Nephron (organoid): ENCODE measurements at regions not wholly inside any gene's neighbourhood (a gene's known extent, or its start where the extent isn't known, plus 50 kb on each side); places are given as distances from the start of the nearest gene placed in this dataset.

ENCODE experiments used
- H3K27ac Mint-ChIP-seq, 3 experiments: 2 replicates each; pipeline ENCODE4 v1.8.0; 2020; ENCODE audit warnings: mixed read lengths in 3 of 3, mild to moderate bottlenecking in 2 of 3, moderate library complexity in 1 of 3
- H3K27me3 Mint-ChIP-seq: 2 replicates; pipeline ENCODE4 v1.8.0; 2021; ENCODE audit warnings: low read depth, mild to moderate bottlenecking, moderate library complexity, mixed read lengths
- H3K36me3 Mint-ChIP-seq: 2 replicates; pipeline ENCODE4 v1.8.0; 2020; ENCODE audit warnings: low read depth, mixed read lengths
- H3K4me1 Mint-ChIP-seq: 2 replicates; pipeline ENCODE4 v1.8.0; 2020; ENCODE audit warnings: mixed read lengths
- H3K4me3 Mint-ChIP-seq, 3 experiments: 2 replicates each; pipeline ENCODE4 v1.8.0; 2020; ENCODE audit warnings: mild to moderate bottlenecking in 3 of 3, mixed read lengths in 3 of 3, moderate library complexity in 2 of 3
- H3K9me3 Mint-ChIP-seq: 2 replicates; pipeline ENCODE4 v1.8.0; 2020; ENCODE audit warnings: mixed read lengths
- CTCF ChIP-seq, 3 experiments: fragments of 200-600 bp; sonication (generic); IDR thresholded peaks; one replicate each; pipeline ENCODE4 v1.5.0; 2021; ENCODE audit warnings: antibody characterized with exemption in 3 of 3; ENCODE audit not compliant: unreplicated experiment in 3 of 3

DNA sequence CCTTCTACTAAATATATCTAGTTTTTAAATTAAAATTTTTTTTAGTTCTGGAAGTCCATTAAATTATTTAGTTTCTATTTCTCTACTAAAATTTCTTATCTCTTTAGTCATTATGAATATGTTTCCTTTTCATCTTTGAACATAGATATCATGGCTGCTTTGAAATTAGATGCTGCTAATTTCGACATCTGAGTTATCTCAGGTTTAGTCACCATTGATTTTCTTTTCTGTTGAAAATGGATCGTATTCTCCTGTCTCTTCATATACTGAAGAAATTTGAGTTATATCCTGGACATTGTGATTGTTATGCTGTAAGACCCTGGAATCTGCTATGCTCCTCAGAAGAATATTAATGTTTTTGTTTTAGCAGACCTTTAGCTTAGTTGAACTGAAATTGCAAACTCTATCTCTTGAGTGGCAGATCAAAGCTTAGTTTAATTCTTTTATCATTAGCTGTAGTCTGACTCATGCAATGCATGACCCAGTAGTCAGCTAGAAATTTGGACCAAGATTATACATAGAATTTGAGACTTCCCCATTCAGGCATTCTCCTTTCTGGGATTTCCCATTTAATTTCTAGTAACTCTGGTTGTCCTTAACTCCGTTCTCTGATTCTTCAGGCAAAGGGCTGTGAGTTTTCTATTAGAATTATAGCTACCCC, 439.8 kb upstream of the IL12A start:
- peaks cover 1% of the 10 kb centered on the region for H3K9me3 Mint-ChIP-seq
- no peaks in the 10 kb centered on the region for H3K27me3 Mint-ChIP-seq
- no peaks in the 10 kb centered on the region for H3K4me1 Mint-ChIP-seq
- H3K4me3 Mint-ChIP-seq: no peak overlapping the region
- H3K27ac Mint-ChIP-seq: no peak overlapping the region
- TF ChIP-seq CTCF (IDR thresholded peaks at IDR 0.05; ENCODE audit: unreplicated experiment in 3 of 3): no peak
- no peaks in the 10 kb centered on the region for H3K36me3 Mint-ChIP-seq

DNA sequence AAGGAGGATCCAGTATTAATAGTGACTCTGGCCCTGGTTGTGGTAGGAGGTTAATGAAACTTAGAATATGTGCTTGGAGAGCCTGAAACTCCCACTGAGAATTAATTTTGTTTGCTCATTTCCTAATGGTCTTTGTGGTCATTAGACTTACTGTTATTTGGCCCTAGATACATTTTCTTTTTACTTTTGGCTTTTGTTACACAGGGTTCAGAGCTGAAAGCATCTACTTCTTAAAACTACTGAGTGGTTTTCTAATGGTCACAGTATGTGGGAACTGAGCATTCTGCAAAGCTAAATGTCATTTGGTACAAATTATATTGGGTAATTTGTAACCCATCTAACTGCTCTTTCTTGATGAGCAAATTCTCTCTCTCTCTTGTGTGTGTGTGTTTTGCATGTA, 433.4 kb upstream of the IL12A start:
- TF ChIP-seq CTCF (IDR thresholded peaks at IDR 0.05; ENCODE audit: unreplicated experiment in 3 of 3): no peak
- H3K9me3 Mint-ChIP-seq: no peaks in the 10 kb centered on the region
- no peak overlapping the region for H3K27ac Mint-ChIP-seq
- H3K4me3 Mint-ChIP-seq: no peak overlapping the region
- H3K4me1 Mint-ChIP-seq: no peaks in the 10 kb centered on the region
- no peaks in the 10 kb centered on the region for H3K27me3 Mint-ChIP-seq
- no peaks in the 10 kb centered on the region for H3K36me3 Mint-ChIP-seq

GRCh38 chr3:159559771-159560170, 428.9 kb upstream of the IL12A start:
- Mint-ChIP-seq H3K27me3 (peaks cover 4% of the 10 kb centered on the region), H3K4me3 (no peak overlapping the region)
- TF ChIP-seq CTCF (IDR thresholded peaks at IDR 0.05; ENCODE audit: unreplicated experiment in 3 of 3): no peak

DNA sequence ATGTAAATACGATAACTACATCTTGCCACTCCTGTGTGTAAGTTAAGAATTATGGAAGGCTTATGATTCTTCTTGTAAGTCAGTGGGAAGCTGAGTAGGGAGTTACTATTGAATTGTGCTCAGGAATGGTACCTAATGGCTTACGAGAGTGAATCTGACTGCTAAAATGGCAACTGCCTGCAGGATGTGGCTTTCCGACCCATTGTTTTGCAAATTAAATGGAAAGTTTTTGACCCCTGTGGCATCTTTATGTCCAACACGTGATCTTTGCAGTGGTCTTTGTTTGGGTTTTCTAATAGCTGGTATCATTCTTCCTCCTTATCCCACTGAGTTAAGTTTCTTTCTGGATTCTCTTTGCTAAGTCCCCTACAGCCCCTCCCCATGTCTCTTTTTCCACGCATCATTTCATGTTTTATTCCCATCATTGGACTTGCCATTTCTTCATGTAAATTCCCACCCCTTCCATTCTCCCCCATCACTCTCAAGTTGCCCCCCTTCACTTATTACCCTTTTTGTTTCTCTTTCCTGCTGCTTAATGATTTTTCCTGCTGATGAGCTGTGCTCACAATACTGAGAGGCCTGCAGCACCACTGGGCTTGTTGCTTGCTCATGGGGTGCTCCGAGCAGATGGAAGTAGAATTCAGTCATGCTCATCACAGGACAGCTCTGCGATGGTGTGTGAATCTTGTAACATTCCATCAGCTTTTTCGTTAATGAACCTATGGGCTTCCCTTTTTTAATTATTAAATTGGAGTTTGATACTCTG, 428.2 kb upstream of the IL12A start:
- Mint-ChIP-seq H3K27ac (peak overlapping the region in 1 of 3 experiments; percentile 16), H3K9me3 (no peaks in the 10 kb centered on the region), H3K4me1 (no peaks in the 10 kb centered on the region), H3K4me3 (no peak overlapping the region), H3K27me3 (peaks cover 4% of the 10 kb centered on the region), H3K36me3 (no peaks in the 10 kb centered on the region)
- TF ChIP-seq CTCF (IDR thresholded peaks at IDR 0.05; ENCODE audit: unreplicated experiment in 3 of 3): no peak

More at GRCh38 chr3:159559771-159560170, 428.9 kb upstream of the IL12A start:
- Mint-ChIP-seq H3K4me1 (no peaks in the 10 kb centered on the region), H3K27ac (no peak overlapping the region), H3K36me3 (no peaks in the 10 kb centered on the region), H3K9me3 (no peaks in the 10 kb centered on the region)

DNA sequence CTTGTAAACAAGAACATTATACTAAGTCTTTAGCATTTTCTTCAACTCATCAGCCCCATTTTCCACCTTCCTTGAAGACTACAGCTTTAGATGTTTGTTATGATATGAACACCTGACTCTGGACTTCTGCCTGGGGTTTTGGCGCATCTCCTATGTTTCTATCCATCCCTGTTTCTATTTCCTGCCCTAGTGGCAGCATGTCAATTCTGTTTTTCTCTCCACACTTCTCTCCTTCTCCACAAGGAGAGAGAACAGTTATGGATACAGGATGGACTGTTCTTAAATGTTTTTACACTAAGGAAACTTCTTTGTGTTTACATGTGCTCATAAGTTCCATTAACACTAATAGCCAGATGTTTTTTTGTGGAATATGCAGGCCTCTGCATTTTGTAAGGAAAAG, 423.3 kb upstream of the IL12A start:
- no peak for TF ChIP-seq CTCF (IDR thresholded peaks at IDR 0.05; ENCODE audit: unreplicated experiment in 3 of 3)
- no peaks in the 10 kb centered on the region for H3K4me1 Mint-ChIP-seq
- H3K9me3 Mint-ChIP-seq: no peaks in the 10 kb centered on the region
- H3K36me3 Mint-ChIP-seq: no peaks in the 10 kb centered on the region
- no peak overlapping the region for H3K27ac Mint-ChIP-seq
- peaks cover 4% of the 10 kb centered on the region for H3K27me3 Mint-ChIP-seq
- no peak overlapping the region for H3K4me3 Mint-ChIP-seq

DNA sequence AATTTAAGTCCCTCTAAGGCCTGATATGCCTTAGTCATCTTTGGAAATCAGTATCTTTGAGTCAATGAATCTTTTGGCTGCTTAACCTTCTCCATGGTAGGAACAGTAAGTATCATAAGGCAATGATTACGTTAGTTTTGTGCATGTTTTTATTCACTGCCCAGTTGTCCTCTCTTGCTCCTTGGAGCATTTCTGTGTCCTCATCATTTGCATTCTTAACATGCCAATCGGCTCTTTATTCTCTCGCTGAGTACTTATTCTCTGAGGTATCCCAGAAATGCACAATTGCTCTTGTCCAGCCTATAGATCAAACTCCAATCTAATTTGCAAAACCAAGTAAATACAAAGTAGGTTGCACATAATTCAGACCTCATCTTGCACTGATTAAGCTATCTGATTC, 405.0 kb upstream of the IL12A start:
- no peaks in the 10 kb centered on the region for H3K36me3 Mint-ChIP-seq
- TF ChIP-seq CTCF (IDR thresholded peaks at IDR 0.05; ENCODE audit: unreplicated experiment in 3 of 3): no peak
- H3K4me3 Mint-ChIP-seq: no peak overlapping the region
- no peaks in the 10 kb centered on the region for H3K27me3 Mint-ChIP-seq
- H3K4me1 Mint-ChIP-seq: peaks cover 4% of the 10 kb centered on the region
- no peak overlapping the region for H3K27ac Mint-ChIP-seq
- no peaks in the 10 kb centered on the region for H3K9me3 Mint-ChIP-seq
